Endodermal cell (in vitro differentiated cells): ENCODE measurements at regions not wholly inside any gene's neighbourhood (a gene's known extent, or its start where the extent isn't known, plus 50 kb on each side); places are given as distances from the start of the nearest gene placed in this dataset.

ENCODE experiments used
- DNase-seq: peaks from one replicate; pipeline ENCODE4 v3.0.0-alpha.2; 2017
- H3K27ac ChIP-seq: 2 replicates; pipeline ENCODE4 v1.5.1; 2013; ENCODE audit warnings: mild to moderate bottlenecking, low read depth, low read length, moderate library complexity
- H3K27me3 ChIP-seq: 2 replicates; pipeline ENCODE4 v1.6.1; 2013; ENCODE audit warnings: mild to moderate bottlenecking, low read length, moderate library complexity; ENCODE audit not compliant: insufficient read depth, control insufficient read depth, poor library complexity, severe bottlenecking
- H3K36me3 ChIP-seq: 2 replicates; pipeline ENCODE4 v1.7.0; 2013; ENCODE audit warnings: mild to moderate bottlenecking, low read length, moderate library complexity; ENCODE audit not compliant: control insufficient read depth, insufficient read depth
- H3K4me1 ChIP-seq: one replicate; pipeline ENCODE4 v1.7.0; 2013; ENCODE audit warnings: low read length; ENCODE audit not compliant: control insufficient read depth, insufficient read depth
- H3K4me3 ChIP-seq: 2 replicates; pipeline ENCODE4 v1.5.1; 2013; ENCODE audit warnings: mild to moderate bottlenecking, low read length, moderate library complexity
- H3K9ac ChIP-seq: 2 replicates; pipeline ENCODE4 v1.6.1; 2013; ENCODE audit warnings: mild to moderate bottlenecking, low read length, moderate library complexity; ENCODE audit not compliant: poor library complexity, severe bottlenecking; ENCODE audit errors: extremely low read depth
- H3K9me3 ChIP-seq: 2 replicates; pipeline ENCODE4 v1.6.1; 2013; ENCODE audit warnings: mild to moderate bottlenecking, low read length, moderate library complexity; ENCODE audit not compliant: control insufficient read depth
- H3K27ac Mint-ChIP-seq: 2 replicates; pipeline ENCODE4 v1.8.0; 2020; ENCODE audit warnings: mixed read lengths
- H3K27me3 Mint-ChIP-seq: 2 replicates; pipeline ENCODE4 v1.8.0; 2021; ENCODE audit warnings: mild to moderate bottlenecking, mixed read lengths; ENCODE audit not compliant: insufficient read depth
- H3K36me3 Mint-ChIP-seq: 2 replicates; pipeline ENCODE4 v1.8.0; 2020; ENCODE audit warnings: low read depth, mixed read lengths
- H3K4me1 Mint-ChIP-seq: 2 replicates; pipeline ENCODE4 v1.8.0; 2020; ENCODE audit warnings: mixed read lengths
- H3K4me3 Mint-ChIP-seq: 2 replicates; pipeline ENCODE4 v1.8.0; 2020; ENCODE audit warnings: mild to moderate bottlenecking, moderate library complexity, mixed read lengths
- H3K9me3 Mint-ChIP-seq: 2 replicates; pipeline ENCODE4 v1.8.0; 2020; ENCODE audit warnings: mild to moderate bottlenecking, mixed read lengths
- CTCF ChIP-seq: fragments of 200-600 bp; sonication (generic); conservative IDR thresholded peaks from 2 replicates; pipeline ENCODE4 v1.5.0; 2021; ENCODE audit warnings: antibody characterized with exemption, mild to moderate bottlenecking
- WGBS, 2 experiments: methylation state at CpG; one replicate each; pipeline versions ENCODE4 v1.1.5 to v1.1.7; 2013; ENCODE audit warnings: missing lambda C conversion rate in 2 of 2, mixed read lengths in 1 of 2; ENCODE audit not compliant: insufficient coverage in 1 of 2, insufficient read length in 1 of 2; 5-methylcytosine and 5-hydroxymethylcytosine counted together

- H3K27ac ChIP-seq: no peak overlapping the region
- no peaks in the 10 kb centered on the region for H3K27me3 ChIP-seq
- H3K9me3 ChIP-seq: no peaks in the 10 kb centered on the region
- no peaks in the 10 kb centered on the region for H3K36me3 Mint-ChIP-seq
- H3K4me3 ChIP-seq: no peak overlapping the region
- no peak overlapping the region for H3K27ac Mint-ChIP-seq
- no peak overlapping the region for H3K4me3 Mint-ChIP-seq
- H3K4me1 Mint-ChIP-seq: no peaks in the 10 kb centered on the region
- H3K9me3 Mint-ChIP-seq: no peaks in the 10 kb centered on the region
- no peaks in the 10 kb centered on the region for H3K4me1 ChIP-seq
- H3K36me3 ChIP-seq: no peaks in the 10 kb centered on the region
- no peak for TF ChIP-seq CTCF
- WGBS, 2 experiments: 91 to 100% methylated on average over 1 to 5 of the region's 5 CpGs
- no peak for DNase-seq
- H3K27me3 Mint-ChIP-seq: no peaks in the 10 kb centered on the region
- H3K9ac ChIP-seq: no peak overlapping the region
Observed at GRCh38 chr6:66838764-66839163, 1131.7 kb upstream of the EYS start.

DNA sequence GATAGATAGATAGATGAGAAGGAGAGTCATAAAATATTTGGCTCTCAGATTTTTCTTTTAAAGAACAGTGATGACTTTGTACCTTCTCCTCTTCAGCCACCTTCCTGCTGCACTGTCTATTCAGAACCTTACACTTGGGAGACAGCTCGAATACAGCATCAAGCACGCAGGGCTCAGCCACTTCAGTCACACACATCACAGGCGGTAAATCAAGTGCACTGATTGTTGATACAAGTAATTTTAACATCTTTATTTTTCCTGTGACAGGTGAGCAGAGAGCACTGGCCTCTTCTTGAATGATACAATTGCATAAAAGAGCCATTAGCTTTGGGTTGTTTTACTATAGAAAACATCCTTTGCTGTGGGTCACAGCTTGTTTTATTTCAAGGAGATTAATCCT, 1118.5 kb upstream of the EYS start:
- Histone ChIP-seq H3K4me1 (no peaks in the 10 kb centered on the region), H3K4me3 (no peak overlapping the region), H3K27me3 (no peaks in the 10 kb centered on the region), H3K27ac (no peak overlapping the region), H3K36me3 (no peaks in the 10 kb centered on the region), H3K9ac (no peak overlapping the region), H3K9me3 (no peaks in the 10 kb centered on the region)
- no peak for TF ChIP-seq CTCF
- H3K36me3 Mint-ChIP-seq: no peaks in the 10 kb centered on the region
- H3K27me3 Mint-ChIP-seq: no peaks in the 10 kb centered on the region
- DNase-seq: no peak
- H3K4me3 Mint-ChIP-seq: no peak overlapping the region
- no peaks in the 10 kb centered on the region for H3K4me1 Mint-ChIP-seq
- H3K9me3 Mint-ChIP-seq: no peaks in the 10 kb centered on the region
- WGBS, 2 experiments: 74 to 90% methylated on average over 3 of the region's 3 CpGs
- no peak overlapping the region for H3K27ac Mint-ChIP-seq

GRCh38 chr6:66814156-66814555, 1107.1 kb upstream of the EYS start:
- H3K27me3 Mint-ChIP-seq: no peaks in the 10 kb centered on the region
- DNase-seq: no peak
- TF ChIP-seq CTCF: no peak
- H3K27ac Mint-ChIP-seq: no peak overlapping the region
- no peaks in the 10 kb centered on the region for H3K4me1 Mint-ChIP-seq
- Histone ChIP-seq H3K9me3 (no peaks in the 10 kb centered on the region), H3K9ac (no peak overlapping the region), H3K4me1 (no peaks in the 10 kb centered on the region), H3K27me3 (no peaks in the 10 kb centered on the region), H3K36me3 (no peaks in the 10 kb centered on the region), H3K27ac (no peak overlapping the region), H3K4me3 (no peak overlapping the region)
- H3K9me3 Mint-ChIP-seq: no peaks in the 10 kb centered on the region
- 59 to 100% methylated on average over 2 to 3 of the region's 3 CpGs for WGBS, 2 experiments
- no peaks in the 10 kb centered on the region for H3K36me3 Mint-ChIP-seq
- H3K4me3 Mint-ChIP-seq: no peak overlapping the region
